ENCODE measurements at regions not wholly inside any gene's neighbourhood (a gene's known extent, or its start where the extent isn't known, plus 50 kb on each side); places are given as distances from the start of the nearest gene placed in this dataset.

- H3K27ac Mint-ChIP-seq: no peak overlapping the region
- H3K4me1 Mint-ChIP-seq: no peaks in the 10 kb centered on the region
- H3K4me3 Mint-ChIP-seq: no peak overlapping the region
- ATAC-seq (no peak), DNase-seq (ENCODE audit: low spot score) (no peak)
- peaks cover 8% of the 10 kb centered on the region; the same call in 1 of the 2 replicates for H3K27me3 Mint-ChIP-seq (ENCODE audit: low read depth)
- H3K36me3 Mint-ChIP-seq: peaks cover 78% of the 10 kb centered on the region
- peaks cover 78% of the 10 kb centered on the region for H3K9me3 Mint-ChIP-seq
- ChIA-PET POLR2A (no interaction called here), CTCF (no interaction called here)
- TF ChIP-seq TEAD1 (CRISPR knock-in tag; IDR thresholded peaks at IDR 0.05) (no peak), ZNF532 (CRISPR knock-in tag; IDR thresholded peaks at IDR 0.05; ENCODE audit: borderline replicate concordance) (no peak), PRRX2 (CRISPR knock-in tag; IDR thresholded peaks at IDR 0.05) (no peak), ZBTB21 (CRISPR knock-in tag; IDR thresholded peaks at IDR 0.05; ENCODE audit: borderline replicate concordance) (no peak), JUN (CRISPR knock-in tag; IDR thresholded peaks at IDR 0.05) (no peak), IRF2 (CRISPR knock-in tag; IDR thresholded peaks at IDR 0.05; ENCODE audit: borderline replicate concordance, low read depth) (no peak), ZNF396 (CRISPR knock-in tag; IDR thresholded peaks at IDR 0.05; ENCODE audit: borderline replicate concordance) (no peak), ZNF416 (CRISPR knock-in tag; IDR thresholded peaks at IDR 0.05) (no peak), KAT7 (CRISPR knock-in tag; IDR thresholded peaks at IDR 0.05; ENCODE audit: borderline replicate concordance) (no peak), ARID4B (CRISPR knock-in tag; IDR thresholded peaks at IDR 0.05; ENCODE audit: borderline replicate concordance) (no peak), RORB (CRISPR knock-in tag; IDR thresholded peaks at IDR 0.05) (no peak), ATF3 (CRISPR knock-in tag; conservative IDR thresholded peaks at IDR 0.05) (no peak)
Measured at GRCh38 chr12:126591533-126591932, 1526.3 kb downstream of the AACS start.

- Mint-ChIP-seq H3K4me1 (no peaks in the 10 kb centered on the region), H3K9me3 (peaks cover 82% of the 10 kb centered on the region), H3K27me3 (ENCODE audit: low read depth) (peaks cover 2% of the 10 kb centered on the region), H3K27ac (no peak overlapping the region), H3K4me3 (no peak overlapping the region), H3K36me3 (peaks cover 71% of the 10 kb centered on the region)
- DNase-seq (ENCODE audit: low spot score) (no peak), ATAC-seq (no peak)
- POLR2A ChIA-PET: no interaction called here
- CTCF ChIA-PET: no interaction called here
- TF ChIP-seq ZSCAN18 (CRISPR knock-in tag; IDR thresholded peaks at IDR 0.05) (no peak), ZBTB21 (CRISPR knock-in tag; IDR thresholded peaks at IDR 0.05; ENCODE audit: borderline replicate concordance) (no peak), TCF7 (CRISPR knock-in tag; IDR thresholded peaks at IDR 0.05; ENCODE audit: low read depth) (no peak), E2F4 (CRISPR knock-in tag; IDR thresholded peaks at IDR 0.05; ENCODE audit: borderline replicate concordance, low read depth) (no peak), CREM (CRISPR knock-in tag; IDR thresholded peaks at IDR 0.05) (no peak), KAT7 (CRISPR knock-in tag; IDR thresholded peaks at IDR 0.05; ENCODE audit: borderline replicate concordance) (no peak), ZNF416 (CRISPR knock-in tag; IDR thresholded peaks at IDR 0.05) (no peak), OVOL2 (CRISPR knock-in tag; IDR thresholded peaks at IDR 0.05; ENCODE audit: borderline replicate concordance) (no peak)
Measured at GRCh38 chr12:126601184-126602170, 1536.2 kb downstream of the AACS start.
